ENCODE measurements at regions not wholly inside any gene's neighbourhood (a gene's known extent, or its start where the extent isn't known, plus 50 kb on each side); places are given as distances from the start of the nearest gene placed in this dataset.

DNA sequence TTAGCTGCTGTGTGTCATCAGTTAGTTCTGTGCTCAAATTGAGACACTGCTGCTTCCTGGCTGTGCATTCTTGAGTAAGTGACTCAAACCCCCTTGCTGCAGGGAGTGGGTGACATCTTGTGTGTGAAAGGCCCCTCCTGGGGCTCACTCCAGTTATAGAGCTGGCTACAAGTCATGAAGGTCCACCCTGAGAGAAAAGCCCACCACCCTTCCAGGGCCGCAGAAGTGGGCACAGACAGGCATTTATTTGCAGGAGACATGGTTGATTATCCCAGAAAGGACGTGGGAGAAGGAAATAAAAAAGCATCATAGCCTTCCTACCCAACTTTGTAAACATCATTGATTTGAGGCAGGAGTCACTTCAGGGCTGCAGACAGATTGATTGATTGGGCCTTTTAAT is 550.6 kb downstream of the MATN1 start:
- Histone ChIP-seq H3K4me3 (ENCODE audit: low read length) (no peak overlapping the region), H3K27me3 (ENCODE audit: insufficient read depth, low read depth, low read length) (no peaks in the 10 kb centered on the region), H4K20me1 (ENCODE audit: insufficient read depth) (no peaks in the 10 kb centered on the region), H3K9me2 (ENCODE audit: insufficient read depth, low read length) (no peaks in the 10 kb centered on the region), H3K9me3 (ENCODE audit: low read length) (no peaks in the 10 kb centered on the region), H3K4me2 (ENCODE audit: low read length) (no peak overlapping the region), H3K9ac (ENCODE audit: low read length) (no peak overlapping the region), H2AFZ (ENCODE audit: low read depth, low read length) (no peak overlapping the region), H3K27ac (ENCODE audit: low read length) (no peak overlapping the region), H3K79me2 (replicated peaks; ENCODE audit: insufficient read depth, low read length) (no peaks in the 10 kb centered on the region), H3K36me3 (ENCODE audit: insufficient read depth, low read length) (no peaks in the 10 kb centered on the region), H3F3A (ENCODE audit: insufficient read depth, low read length, poor library complexity, severe bottlenecking) (no peaks in the 10 kb centered on the region)
- TF ChIP-seq TAF1 (IDR thresholded peaks at IDR 0.05; ENCODE audit: low read depth) (no peak), EP300 (conservative IDR thresholded peaks at IDR 0.05; ENCODE audit: poor library complexity, severe bottlenecking) (no peak), MXI1 (conservative IDR thresholded peaks at IDR 0.05; ENCODE audit: poor library complexity, severe bottlenecking) (no peak), SMC3 (conservative IDR thresholded peaks at IDR 0.05; ENCODE audit: poor library complexity) (no peak), RAD21 (conservative IDR thresholded peaks at IDR 0.05) (no peak)
- TF ChIP-seq, protein P1, sequence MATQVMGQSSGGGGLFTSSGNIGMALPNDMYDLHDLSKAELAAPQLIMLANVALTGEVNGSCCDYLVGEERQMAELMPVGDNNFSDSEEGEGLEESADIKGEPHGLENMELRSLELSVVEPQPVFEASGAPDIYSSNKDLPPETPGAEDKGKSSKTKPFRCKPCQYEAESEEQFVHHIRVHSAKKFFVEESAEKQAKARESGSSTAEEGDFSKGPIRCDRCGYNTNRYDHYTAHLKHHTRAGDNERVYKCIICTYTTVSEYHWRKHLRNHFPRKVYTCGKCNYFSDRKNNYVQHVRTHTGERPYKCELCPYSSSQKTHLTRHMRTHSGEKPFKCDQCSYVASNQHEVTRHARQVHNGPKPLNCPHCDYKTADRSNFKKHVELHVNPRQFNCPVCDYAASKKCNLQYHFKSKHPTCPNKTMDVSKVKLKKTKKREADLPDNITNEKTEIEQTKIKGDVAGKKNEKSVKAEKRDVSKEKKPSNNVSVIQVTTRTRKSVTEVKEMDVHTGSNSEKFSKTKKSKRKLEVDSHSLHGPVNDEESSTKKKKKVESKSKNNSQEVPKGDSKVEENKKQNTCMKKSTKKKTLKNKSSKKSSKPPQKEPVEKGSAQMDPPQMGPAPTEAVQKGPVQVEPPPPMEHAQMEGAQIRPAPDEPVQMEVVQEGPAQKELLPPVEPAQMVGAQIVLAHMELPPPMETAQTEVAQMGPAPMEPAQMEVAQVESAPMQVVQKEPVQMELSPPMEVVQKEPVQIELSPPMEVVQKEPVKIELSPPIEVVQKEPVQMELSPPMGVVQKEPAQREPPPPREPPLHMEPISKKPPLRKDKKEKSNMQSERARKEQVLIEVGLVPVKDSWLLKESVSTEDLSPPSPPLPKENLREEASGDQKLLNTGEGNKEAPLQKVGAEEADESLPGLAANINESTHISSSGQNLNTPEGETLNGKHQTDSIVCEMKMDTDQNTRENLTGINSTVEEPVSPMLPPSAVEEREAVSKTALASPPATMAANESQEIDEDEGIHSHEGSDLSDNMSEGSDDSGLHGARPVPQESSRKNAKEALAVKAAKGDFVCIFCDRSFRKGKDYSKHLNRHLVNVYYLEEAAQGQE (IDR thresholded peaks at IDR 0.05; ENCODE audit: borderline replicate concordance): no peak

DNA sequence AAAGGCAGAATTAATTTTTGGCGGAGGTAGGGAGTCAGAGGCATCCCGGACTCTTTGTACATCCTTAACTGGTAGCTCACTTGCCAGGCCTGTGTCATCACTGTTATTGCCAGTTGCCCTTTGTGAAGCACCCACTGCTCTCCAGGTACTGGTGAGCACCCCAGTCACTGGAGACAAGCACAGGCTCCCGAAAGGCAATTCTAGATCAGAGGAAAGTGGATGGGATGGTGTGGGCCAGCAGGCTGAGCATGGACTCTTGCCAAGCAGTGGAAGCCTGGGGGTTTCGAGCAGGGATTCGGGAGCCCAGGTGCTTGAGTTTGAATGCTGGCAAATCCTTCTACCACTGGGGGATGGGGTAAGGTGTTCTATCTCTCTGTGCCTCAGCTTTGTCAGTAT is 551.1 kb downstream of the MATN1 start:
- no peak overlapping the region for H3K27ac ChIP-seq (ENCODE audit: low read length)
- H3K9me3 ChIP-seq (ENCODE audit: low read length): no peaks in the 10 kb centered on the region
- H3K36me3 ChIP-seq (ENCODE audit: insufficient read depth, low read length): no peaks in the 10 kb centered on the region
- no peaks in the 10 kb centered on the region for H3F3A ChIP-seq (ENCODE audit: insufficient read depth, low read length, poor library complexity, severe bottlenecking)
- H3K79me2 ChIP-seq (replicated peaks; ENCODE audit: insufficient read depth, low read length): no peaks in the 10 kb centered on the region
- H2AFZ ChIP-seq (ENCODE audit: low read depth, low read length): no peak overlapping the region
- no peaks in the 10 kb centered on the region for H3K9me2 ChIP-seq (ENCODE audit: insufficient read depth, low read length)
- TF ChIP-seq, protein P2, sequence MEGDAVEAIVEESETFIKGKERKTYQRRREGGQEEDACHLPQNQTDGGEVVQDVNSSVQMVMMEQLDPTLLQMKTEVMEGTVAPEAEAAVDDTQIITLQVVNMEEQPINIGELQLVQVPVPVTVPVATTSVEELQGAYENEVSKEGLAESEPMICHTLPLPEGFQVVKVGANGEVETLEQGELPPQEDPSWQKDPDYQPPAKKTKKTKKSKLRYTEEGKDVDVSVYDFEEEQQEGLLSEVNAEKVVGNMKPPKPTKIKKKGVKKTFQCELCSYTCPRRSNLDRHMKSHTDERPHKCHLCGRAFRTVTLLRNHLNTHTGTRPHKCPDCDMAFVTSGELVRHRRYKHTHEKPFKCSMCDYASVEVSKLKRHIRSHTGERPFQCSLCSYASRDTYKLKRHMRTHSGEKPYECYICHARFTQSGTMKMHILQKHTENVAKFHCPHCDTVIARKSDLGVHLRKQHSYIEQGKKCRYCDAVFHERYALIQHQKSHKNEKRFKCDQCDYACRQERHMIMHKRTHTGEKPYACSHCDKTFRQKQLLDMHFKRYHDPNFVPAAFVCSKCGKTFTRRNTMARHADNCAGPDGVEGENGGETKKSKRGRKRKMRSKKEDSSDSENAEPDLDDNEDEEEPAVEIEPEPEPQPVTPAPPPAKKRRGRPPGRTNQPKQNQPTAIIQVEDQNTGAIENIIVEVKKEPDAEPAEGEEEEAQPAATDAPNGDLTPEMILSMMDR (IDR thresholded peaks at IDR 0.05; ENCODE audit: poor library complexity, severe bottlenecking): no peak
- TF ChIP-seq EZH2 (IDR thresholded peaks at IDR 0.05; ENCODE audit: borderline replicate concordance, insufficient read depth, low read length, poor library complexity, severe bottlenecking) (no peak), TAF1 (IDR thresholded peaks at IDR 0.05; ENCODE audit: low read depth) (no peak), SMC3 (conservative IDR thresholded peaks at IDR 0.05; ENCODE audit: poor library complexity) (no peak), EP300 (conservative IDR thresholded peaks at IDR 0.05; ENCODE audit: poor library complexity, severe bottlenecking) (no peak), POLR2AphosphoS5 (IDR thresholded peaks at IDR 0.05) (no peak), RAD21 (conservative IDR thresholded peaks at IDR 0.05) (no peak)
- TF ChIP-seq, protein P1 (IDR thresholded peaks at IDR 0.05; ENCODE audit: borderline replicate concordance): no peak
- no peaks in the 10 kb centered on the region for H3K27me3 ChIP-seq (ENCODE audit: insufficient read depth, low read depth, low read length)
- H3K4me3 ChIP-seq (ENCODE audit: low read length): no peak overlapping the region
- H3K9ac ChIP-seq (ENCODE audit: low read length): no peak overlapping the region
- H3K4me2 ChIP-seq (ENCODE audit: low read length): no peak overlapping the region
- no peaks in the 10 kb centered on the region for H4K20me1 ChIP-seq (ENCODE audit: insufficient read depth)

All from neural cell (in vitro differentiated cells).